ENCODE measurements at regions not wholly inside any gene's neighbourhood (a gene's known extent, or its start where the extent isn't known, plus 50 kb on each side); places are given as distances from the start of the nearest gene placed in this dataset.
"Not testable (repeated sequence)": the region's sequence is repeated elsewhere in the genome, so short reads cannot be mapped to it uniquely, and the experiment has no call there.

DNA sequence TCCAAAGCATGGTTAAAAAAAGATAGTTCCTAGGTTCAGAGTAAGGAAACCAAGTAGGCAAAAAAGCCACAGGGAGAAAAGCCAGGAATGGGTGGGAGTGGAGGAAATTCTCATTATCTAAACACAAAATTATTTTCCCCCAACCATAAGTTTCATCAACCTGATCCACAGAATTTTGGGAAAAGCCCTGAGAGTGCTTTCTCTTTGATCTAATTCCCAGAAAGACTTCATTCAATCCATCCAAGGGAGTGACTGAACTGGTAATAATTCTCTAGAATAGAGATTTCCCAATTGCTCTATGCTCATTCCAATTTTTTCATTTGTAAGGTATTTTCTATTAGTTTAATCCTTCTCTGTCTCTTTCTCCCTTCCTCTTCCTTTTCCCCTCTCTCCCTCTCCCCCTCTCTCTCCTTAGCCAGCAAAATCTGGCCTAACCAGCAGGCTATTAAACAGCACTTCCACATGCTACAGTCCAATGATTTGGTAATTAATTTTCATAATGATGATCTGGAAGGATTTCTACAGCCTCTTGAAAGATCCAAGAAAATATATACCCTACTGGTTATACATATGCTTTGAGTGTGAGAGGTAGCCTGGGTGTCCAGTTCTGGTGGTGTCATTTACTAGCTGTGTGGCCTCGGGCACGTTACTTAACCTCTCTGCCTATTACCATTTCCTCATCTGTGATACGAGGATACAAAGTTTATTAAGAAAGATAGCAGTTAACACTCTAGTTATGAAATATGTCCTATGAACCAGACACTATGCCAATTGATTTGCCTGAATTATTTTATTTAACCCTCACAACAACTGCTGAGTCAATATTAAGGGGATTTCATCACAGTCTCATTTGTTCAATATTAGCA, 251.5 kb upstream of the RASGEF1B start:
- no peak for DNase-seq (ENCODE audit: low read depth)

DNA sequence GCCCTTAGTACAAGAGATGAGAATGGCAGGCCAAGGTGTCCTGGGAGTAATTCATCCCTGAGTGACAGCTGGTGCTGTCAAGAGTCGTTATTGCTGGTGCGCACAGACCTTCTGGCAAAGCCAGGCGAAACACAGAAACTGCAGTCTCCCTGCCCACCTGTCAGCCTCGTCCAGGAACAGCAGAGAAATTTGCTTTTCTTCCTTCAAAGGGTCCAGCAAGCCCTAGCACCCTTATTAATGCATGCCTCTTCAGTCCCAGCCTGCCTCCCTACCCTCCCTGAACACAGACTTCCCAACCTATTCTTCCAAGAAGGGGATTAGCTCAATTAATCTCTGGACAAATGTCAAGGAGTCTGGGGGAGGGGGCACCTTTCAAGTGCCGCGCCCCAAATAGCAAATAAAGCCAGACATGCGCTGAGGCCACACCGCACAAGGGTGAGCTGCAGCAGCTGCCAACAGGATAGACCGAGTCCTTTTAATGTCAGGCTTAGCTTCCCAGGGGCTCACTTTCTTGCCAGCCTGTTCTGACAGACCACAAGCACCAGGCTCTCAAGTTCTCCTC, 250.7 kb upstream of the RASGEF1B start:
- DNase-seq (ENCODE audit: low read depth): no peak

DNA sequence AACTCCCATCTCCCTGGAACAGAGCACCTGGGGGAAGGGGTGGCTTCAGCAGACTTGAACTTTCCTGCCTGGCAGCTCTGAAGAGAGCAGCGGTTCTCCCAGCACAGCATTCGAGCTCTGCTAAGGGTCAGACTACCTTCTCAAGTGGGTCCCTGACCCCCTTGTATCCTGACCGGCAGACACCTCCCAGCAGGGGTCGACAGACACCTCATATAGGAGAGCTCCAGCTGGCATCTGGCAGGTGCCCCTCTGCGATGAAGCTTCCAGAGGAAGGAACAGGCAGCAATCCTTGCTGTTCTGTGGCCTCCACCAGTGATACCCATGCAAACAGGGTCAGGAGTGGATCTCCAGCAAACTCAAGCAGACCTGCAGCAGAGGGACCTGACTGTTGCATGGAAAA, 244.1 kb upstream of the RASGEF1B start:
- DNase-seq (ENCODE audit: low read depth): no peak

DNA sequence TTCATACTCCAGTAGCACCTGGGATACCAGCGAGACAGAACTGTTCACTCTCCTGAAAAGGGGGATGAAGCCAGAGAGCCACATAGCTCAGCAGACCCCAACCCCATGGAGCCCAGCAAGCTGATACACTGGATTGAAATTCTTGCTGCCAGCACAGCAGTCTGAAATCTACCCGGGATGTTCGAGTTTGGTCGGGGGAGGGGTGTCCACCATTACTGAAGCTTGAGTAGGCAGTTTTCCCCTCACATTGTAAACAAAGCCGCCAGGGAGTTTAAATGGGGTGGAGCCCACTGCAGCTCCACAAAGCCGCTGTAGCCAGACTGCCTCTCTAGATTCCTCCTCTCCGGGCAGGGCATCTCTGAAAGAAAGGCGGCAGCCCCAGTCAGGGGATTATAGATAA, 243.7 kb upstream of the RASGEF1B start:
- not testable (repeated sequence) for DNase-seq (ENCODE audit: low read depth)

DNA sequence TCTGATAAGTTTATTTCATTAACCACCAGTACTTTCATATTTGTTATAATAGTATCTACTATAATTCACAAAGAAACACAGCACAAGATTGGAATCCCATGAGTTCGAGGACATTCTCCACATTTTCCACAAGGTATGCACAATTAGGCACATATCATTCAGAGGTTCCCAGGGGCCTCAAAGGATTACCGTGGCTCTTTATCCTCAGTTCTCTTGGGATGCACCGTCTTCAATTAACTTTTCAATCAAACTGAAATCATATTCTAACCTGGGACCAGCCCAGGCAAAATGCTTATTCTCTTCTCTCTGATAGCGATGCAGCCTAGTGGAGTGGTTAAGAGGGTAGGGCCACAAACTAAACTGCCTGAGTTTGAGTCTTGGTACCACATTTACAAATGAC, 242.6 kb upstream of the RASGEF1B start:
- DNase-seq (ENCODE audit: low read depth): no peak

DNA sequence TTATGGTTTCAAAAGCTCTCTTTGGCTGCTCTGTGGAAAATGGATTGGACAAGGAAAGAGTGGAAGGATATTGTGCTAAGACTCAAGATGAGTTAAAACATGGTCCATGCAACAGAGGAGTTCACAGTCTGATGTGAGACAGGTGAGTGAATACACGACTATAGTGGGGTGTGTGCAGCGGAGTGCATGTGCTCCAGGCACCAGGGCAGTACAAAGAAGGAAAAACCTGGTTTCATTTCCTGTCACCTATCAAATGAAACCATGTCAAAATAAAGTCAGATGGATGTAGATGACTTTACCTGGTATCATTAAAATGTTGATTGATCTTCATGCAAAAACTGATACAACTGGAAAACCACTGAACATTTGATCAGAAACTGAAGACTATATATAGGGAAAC, 241.0 kb upstream of the RASGEF1B start:
- no peak for DNase-seq (ENCODE audit: low read depth)

DNA sequence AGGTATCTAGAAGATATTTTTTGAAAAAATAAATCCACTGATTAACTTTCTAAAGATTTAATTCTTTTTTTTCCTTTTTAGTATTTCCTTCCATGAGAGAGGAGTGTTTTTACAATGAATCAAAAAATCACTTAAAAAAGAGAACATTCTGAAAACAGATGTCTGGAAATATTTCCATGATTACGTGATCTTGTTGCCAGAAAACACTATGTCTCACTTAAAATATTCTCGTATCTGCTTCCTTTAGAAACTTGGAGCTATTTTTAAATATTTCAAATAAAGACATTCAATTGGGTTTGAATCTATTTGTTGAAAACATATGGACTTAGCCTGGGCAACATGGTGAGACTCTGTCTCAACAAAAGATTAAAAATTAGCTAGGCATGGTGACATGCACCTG, 232.8 kb upstream of the RASGEF1B start:
- no peak for DNase-seq (ENCODE audit: low read depth)

DNA sequence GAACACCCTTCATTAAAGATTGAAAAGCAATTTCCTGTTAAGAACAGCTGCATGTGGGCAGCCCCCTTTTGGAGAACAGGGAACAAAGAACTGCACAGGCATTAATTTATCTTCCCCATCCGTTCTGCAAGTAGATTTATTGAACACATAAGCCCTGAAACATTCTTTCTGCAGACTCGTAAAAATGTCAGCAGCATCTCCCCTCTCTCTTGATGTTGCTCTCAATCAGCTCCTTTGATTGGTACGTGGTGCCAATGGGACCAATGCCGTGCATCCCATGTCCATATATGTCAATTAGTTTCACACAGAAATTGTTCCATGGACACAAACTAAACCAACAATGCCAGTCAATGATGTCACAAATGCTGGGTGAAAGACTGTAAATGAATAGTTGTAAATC, 228.5 kb upstream of the RASGEF1B start:
- DNase-seq (ENCODE audit: low read depth): no peak

DNA sequence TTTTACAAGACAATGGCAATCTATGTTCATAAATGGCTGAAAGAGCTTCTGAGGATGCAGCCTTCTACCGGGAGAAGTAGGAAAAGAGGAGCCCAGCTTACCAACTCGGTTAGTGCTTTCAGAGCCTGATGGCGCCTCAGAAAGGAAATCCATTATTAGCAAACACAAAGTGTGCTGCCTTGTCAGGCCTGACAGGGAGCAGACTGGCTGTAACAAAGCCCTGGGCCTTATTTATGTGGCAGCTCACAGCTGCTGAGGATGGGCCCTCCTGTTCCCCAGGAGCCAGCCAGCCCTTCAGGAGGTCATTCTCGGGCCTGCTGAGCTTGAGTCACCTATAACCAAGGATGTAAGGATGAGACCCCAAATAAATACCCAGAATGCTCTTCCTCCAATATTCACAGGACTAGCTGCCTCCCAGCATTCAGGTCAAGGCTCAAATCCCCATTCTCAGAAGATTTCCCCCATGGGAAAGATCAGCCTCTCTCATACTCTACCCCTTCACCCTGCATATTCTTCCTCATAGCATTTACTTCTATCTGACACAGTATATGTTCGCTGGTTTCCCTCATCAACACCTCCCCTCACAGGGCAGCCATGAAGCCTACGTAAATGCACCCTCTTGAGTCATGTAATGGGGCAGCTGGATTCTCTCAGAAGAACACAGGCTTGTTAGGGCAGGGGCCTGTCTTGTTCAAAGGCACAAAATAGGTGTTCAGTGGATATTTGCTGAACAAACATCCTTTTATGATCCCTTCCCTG, 227.0 kb upstream of the RASGEF1B start:
- no peak for DNase-seq (ENCODE audit: low read depth)

DNA sequence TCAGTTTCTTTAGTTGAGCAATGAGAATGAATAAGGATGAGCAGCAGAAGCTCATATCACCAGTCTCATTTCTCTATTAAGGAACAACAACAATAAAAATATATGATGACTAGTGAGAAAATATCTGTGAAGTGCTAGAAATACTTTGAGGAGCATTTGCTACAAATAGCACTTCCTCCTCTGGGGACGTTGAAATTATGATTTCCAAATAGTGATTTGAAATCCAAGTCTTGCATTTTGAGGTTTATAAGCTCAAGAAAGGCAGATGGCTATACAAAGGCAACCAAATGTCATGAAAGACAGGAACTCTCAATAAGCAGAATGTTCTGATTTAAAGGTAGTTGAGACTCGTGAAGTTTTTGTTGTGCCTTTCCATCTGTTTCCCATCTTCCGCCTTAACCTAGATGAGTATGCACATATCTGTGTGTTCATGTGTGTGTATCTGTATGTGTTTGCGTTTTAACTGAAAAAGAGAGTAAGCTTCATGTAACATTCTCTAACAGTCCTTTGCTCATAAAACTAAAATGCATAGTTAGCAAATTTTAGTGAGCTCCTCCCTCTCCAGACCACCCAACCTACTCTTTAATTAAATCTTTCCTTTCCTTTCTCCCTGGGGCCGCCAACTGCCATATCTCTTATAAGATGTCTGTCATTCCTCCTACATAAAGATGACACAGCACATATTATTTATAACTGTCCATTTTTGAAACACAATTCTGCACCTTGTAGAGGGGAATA, 222.6 kb upstream of the RASGEF1B start:
- no peak for DNase-seq (ENCODE audit: low read depth)

DNA sequence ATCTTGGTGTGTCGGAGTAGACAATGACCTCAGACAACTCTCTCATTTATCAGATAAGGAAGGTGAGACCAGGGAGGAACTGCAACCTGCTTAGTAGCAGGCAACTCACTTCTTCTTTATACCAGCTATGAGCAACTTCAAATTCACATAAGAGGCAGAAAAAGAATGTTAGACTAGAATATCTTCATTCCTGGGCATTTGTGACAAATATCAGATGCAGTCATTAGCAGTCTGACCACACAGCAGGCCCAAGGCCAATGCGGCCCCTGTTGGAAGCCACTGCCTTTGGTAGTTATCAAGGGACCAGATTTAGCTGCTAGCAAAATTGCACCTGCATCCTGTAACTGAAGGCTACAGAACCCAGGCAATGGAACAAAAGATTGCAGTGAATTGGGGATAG, 219.2 kb upstream of the RASGEF1B start:
- no peak for DNase-seq (ENCODE audit: low read depth)

DNA sequence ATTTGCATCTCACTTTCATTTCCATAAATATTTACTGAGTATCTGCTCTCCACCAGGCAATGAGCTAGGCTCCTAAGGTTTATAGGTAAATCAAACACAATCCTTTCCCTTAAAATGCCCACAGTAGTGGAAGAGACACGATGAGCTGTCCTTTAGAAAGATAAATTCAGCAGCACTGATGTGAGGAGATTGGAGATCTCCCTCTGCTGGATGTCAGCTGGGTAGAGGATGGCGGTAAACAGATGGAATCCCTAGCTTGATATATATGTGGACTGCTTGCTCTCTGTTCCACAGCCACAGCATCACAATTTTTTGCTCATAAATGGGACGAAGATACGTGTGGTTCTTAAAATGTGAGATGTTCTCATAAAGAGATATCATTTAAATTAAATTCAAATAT, 216.4 kb upstream of the RASGEF1B start:
- peak; percentile 0 for DNase-seq (ENCODE audit: low read depth)

DNA sequence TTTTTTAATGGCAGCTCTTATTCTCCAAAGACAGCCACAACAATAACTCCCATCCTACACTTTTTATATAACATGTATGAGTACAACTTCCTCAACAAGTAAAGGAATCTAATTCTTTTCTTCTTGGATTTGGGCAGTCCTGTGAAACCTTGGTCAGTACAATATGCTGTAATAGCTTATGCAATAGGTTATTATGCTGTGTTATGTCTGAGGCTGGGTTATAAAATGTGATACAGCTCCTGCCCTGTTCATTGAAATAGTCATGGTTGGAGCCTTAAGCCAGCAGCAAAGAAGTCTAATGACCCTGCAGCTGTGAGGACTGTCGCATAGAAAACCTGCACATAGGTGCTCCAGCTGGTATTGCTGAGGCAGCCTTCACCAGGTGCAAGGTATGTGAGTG, 215.8 kb upstream of the RASGEF1B start:
- no peak for DNase-seq (ENCODE audit: low read depth)

DNA sequence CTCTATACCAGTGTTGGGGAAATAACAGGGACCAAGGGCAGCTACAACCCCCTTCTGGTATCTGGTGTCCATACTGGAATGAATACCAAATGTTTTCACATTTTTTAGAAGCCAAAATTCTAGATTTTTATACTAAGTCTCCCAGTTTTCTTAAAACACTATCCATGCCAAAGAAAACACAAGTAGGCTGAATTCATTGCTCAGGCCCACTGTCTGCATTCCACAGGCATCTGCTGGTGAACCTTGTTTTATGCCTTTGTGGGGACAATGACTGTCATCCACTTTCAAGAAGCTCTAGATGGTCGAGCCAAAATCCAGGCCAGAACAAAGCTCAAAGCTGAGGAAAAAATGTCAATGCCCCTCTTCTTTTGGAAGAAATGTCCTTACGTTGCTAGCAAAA, 213.4 kb upstream of the RASGEF1B start:
- no peak for DNase-seq (ENCODE audit: low read depth)

DNA sequence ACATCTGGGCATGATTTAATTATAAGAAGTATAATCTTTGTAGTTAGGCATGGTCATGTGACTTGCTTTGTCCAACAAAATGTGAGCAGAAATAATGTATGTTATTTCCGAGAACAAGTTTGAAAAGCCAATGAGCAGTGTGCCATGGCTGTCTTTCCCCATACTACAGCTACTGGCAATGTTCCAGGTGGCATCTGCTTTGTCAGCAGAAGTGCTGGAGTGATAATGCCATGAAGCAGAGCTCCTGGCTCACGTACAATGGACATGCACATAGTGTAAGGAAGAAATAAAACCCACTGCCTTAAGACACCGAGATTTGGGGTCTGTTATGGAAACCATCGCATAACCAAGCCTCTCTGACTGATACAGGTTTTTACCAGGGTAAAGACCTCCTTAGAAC, 212.6 kb upstream of the RASGEF1B start:
- no peak for DNase-seq (ENCODE audit: low read depth)

DNA sequence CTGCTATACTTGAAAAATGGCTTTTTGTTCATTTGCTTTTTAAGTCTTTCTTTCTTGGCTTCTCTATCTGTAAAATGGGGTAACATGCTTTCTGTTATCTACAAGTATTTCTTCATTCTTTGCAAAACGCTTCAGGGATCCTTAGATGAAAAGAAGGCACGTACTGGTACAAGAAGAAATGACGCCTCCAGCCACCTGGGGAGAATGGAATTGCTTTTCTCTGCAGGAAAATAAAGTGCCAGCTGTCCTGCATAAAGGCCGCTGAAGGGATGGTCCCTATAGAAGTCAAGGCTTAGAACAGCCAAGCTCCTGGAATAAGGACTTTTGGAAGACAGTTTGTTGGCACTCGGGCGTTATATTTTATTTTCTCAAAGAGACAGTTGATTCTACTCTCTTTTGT, 210.8 kb upstream of the RASGEF1B start:
- no peak for DNase-seq (ENCODE audit: low read depth)

DNA sequence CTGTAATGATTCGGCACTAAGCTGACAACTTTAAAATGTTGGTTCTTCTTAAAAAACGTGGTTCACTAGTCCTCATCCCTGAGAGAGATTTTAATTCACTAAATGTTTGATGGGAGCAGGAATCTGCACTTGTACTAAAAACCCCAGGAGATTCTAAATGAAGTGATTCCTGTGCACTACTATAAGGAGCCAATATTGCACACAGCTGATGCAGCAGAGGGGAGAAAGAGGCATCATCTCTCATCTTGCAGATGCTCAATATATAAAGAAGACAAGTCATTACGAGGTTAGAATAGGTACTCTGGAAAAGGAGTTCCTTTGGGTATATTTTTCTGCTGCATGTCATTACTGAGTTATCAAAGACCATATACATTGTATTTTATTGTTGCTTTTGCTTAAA, 207.6 kb upstream of the RASGEF1B start:
- no peak for DNase-seq (ENCODE audit: low read depth)

DNA sequence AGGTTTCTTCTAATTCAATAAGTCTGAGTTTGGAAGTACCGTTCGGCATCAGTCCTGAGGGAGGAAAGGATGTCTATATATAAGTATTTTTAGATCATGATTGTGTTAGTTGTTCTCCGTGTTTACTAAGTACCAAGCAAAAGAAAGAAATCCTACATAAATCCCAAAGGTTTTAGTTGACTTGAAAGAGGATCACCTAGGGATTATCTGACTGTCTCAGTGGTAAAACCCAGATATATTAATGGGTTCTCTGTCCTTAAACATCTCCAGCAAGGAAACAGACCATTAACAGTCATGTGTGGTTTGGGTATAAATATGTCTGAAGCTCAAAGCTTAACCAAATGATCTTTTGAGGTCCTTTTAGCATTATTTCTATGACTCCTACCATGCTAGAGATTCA, 207.1 kb upstream of the RASGEF1B start:
- DNase-seq (ENCODE audit: low read depth): no peak

DNA sequence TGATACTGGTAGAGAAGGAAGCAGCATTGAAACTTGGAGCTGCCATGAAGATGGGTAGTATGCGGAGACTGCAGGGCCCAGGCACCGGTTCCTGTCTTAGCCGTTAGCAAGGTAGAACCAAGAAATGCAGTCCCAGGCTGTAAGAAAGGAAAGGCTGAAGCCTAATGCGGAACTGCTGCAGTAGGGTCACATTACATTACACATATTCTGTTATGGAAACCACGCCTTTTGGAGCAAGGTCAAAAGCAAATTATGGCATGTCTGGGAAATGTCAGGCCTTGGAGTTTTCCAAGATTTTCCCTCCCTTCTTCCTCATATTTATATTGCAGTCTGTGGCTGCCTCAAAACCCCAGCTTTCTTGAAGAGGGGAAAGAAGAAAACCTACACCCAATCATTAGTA, 204.8 kb upstream of the RASGEF1B start:
- no peak for DNase-seq (ENCODE audit: low read depth)

DNA sequence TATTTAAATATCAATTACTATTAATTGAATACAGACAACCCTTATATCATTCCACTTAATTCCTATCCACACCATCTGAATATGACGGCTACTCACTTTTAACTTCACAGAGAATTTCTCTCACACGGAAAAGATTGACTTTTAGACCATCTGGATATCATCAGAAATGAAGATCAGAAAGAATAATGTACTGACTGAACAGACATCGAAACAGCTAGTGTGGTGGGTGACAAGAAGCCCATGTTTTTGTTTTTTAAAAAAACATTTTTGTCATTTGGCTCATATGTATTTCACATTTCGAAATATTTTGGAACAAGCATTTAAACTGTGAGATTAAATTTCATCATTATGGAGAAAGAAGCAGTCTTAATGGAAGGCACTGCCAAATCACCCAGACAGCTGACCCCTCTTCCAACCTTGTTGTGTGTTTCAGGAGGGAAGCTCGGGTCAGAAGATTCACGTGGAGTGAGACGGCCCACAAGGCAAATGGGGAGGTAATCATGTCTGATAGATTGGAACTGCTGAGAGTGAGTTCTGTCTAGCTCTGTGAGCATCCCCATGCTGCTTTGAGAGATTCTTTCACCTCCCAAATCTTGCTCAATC, 204.2 kb upstream of the RASGEF1B start:
- DNase-seq (ENCODE audit: low read depth): no peak

DNA sequence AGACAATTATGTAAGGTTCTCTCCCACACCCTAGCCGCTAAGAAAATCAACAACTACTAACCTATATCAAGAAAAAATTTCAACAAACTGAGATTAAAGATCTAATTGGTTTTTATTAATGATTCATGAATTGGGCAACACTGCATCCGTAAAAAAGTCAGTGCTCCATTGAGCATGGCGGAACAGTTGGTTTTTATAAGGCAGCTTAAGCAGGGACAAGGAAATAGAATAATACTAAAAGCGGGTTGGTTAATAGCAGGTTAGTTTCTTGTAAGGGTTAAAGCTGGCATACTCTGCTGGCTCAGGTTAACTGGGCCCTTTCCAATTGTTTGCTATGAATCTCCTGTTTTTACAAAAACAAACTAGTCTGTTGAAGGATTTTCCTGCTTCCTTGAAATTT, 202.3 kb upstream of the RASGEF1B start:
- DNase-seq (ENCODE audit: low read depth): no peak

DNA sequence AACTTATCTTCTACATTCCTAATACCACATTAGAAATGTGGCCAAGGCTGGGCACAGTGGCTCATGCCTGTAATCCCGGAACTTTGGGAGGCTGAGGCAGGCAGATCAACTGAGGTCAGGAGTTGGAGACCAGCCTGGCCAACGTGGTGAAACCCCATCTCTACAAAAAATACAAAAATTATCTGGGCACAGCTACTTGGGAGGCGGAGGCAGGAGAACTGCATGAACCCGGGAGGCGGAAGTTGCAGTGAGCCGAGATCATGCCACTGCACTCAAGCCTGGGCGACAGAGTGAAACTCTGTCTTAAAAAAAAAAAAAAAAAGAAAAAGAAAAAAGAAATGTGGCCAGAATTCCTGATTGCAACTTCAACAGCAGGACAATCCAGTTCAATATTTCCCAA, 196.6 kb upstream of the RASGEF1B start:
- not testable (repeated sequence) for DNase-seq (ENCODE audit: low read depth)
